ENCODE measurements at regions not wholly inside any gene's neighbourhood (a gene's known extent, or its start where the extent isn't known, plus 50 kb on each side); places are given as distances from the start of the nearest gene placed in this dataset.

DNA sequence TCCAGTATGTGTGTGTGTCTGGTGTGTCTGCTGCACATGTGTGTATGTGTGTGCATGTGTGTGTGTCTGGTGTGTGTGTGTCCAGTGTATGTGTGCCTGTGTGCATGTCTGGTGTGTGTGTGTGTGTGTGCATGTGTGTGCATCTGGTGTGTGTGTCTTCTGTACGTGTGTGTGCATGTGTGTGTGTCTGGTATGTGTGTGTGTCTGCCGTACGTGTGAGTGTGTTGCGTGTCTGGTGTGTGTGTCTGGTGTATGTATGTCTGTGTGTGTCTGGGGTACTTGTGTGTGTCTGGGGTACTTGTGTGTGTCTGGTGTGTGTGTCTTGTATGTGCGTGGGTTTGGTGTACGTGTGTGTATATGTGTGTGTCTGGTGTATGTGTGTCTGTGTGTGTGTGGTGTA, 289.1 kb upstream of the SHH start:
- no peak overlapping the region for H3K4me3 ChIP-seq (ENCODE audit: low read length)
- peaks cover 5% of the 10 kb centered on the region; the same call in 1 of the 2 replicates for H3K9me3 ChIP-seq (ENCODE audit: control insufficient read depth, insufficient read depth, low read length)
- no peaks in the 10 kb centered on the region for H3K27me3 ChIP-seq (ENCODE audit: control insufficient read depth, low read length)
- H3K27ac ChIP-seq (ENCODE audit: low read depth, low read length): no peak overlapping the region
- TF ChIP-seq, protein P1, sequence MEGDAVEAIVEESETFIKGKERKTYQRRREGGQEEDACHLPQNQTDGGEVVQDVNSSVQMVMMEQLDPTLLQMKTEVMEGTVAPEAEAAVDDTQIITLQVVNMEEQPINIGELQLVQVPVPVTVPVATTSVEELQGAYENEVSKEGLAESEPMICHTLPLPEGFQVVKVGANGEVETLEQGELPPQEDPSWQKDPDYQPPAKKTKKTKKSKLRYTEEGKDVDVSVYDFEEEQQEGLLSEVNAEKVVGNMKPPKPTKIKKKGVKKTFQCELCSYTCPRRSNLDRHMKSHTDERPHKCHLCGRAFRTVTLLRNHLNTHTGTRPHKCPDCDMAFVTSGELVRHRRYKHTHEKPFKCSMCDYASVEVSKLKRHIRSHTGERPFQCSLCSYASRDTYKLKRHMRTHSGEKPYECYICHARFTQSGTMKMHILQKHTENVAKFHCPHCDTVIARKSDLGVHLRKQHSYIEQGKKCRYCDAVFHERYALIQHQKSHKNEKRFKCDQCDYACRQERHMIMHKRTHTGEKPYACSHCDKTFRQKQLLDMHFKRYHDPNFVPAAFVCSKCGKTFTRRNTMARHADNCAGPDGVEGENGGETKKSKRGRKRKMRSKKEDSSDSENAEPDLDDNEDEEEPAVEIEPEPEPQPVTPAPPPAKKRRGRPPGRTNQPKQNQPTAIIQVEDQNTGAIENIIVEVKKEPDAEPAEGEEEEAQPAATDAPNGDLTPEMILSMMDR (IDR thresholded peaks at IDR 0.05; ENCODE audit: low read depth, low read length, poor library complexity, severe bottlenecking): no peak
- TF ChIP-seq EZH2phosphoT487 (IDR thresholded peaks at IDR 0.05; ENCODE audit: borderline replicate concordance, low read length): no peak
- H3F3A ChIP-seq (ENCODE audit: control insufficient read depth, insufficient read depth): no peaks in the 10 kb centered on the region
- H3K9me2 ChIP-seq (replicated peaks; ENCODE audit: control insufficient read depth, low read length): no peaks in the 10 kb centered on the region
- H3K4me2 ChIP-seq (ENCODE audit: low read length): no peak overlapping the region
- H4K20me1 ChIP-seq (ENCODE audit: control insufficient read depth, insufficient read depth, low read depth, low read length): no peaks in the 10 kb centered on the region
- no peaks in the 10 kb centered on the region for H3K36me3 ChIP-seq (ENCODE audit: control insufficient read depth, low read length)
- no peaks in the 10 kb centered on the region for H3K79me2 ChIP-seq (ENCODE audit: control insufficient read depth, low read length)
- no peaks in the 10 kb centered on the region for H3K4me1 ChIP-seq (ENCODE audit: control insufficient read depth, low read length)

DNA sequence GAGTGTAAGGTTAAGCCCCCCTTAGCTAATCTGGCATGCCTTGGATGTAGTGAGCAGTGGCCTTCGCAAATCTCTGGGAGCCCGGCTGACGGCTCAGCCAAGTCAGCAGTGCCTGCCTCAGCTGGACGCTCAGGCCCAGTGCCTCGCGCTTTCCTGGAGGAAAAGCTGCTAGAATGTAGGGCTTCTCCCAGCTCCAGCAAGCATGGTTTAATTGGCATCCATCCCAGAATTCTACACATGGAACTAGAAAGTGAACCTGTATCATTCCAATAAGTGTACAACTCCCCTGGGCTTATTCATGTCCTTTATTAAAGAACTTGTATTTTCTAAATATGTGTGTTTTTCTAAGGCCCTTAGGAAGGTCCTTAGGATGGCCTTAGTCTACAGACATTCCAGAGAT, 287.8 kb upstream of the SHH start:
- Histone ChIP-seq H3K27ac (ENCODE audit: low read depth, low read length) (no peak overlapping the region), H3K4me3 (ENCODE audit: low read length) (no peak overlapping the region), H3F3A (ENCODE audit: control insufficient read depth, insufficient read depth) (no peaks in the 10 kb centered on the region), H3K9me3 (ENCODE audit: control insufficient read depth, insufficient read depth, low read length) (peaks cover 5% of the 10 kb centered on the region; the same call in 1 of the 2 replicates), H3K4me1 (ENCODE audit: control insufficient read depth, low read length) (no peaks in the 10 kb centered on the region), H3K9me2 (replicated peaks; ENCODE audit: control insufficient read depth, low read length) (no peaks in the 10 kb centered on the region), H3K79me2 (ENCODE audit: control insufficient read depth, low read length) (no peaks in the 10 kb centered on the region), H4K20me1 (ENCODE audit: control insufficient read depth, insufficient read depth, low read depth, low read length) (no peaks in the 10 kb centered on the region), H3K4me2 (ENCODE audit: low read length) (no peak overlapping the region), H3K27me3 (ENCODE audit: control insufficient read depth, low read length) (no peaks in the 10 kb centered on the region), H3K36me3 (ENCODE audit: control insufficient read depth, low read length) (no peaks in the 10 kb centered on the region)
- TF ChIP-seq, protein P1 (IDR thresholded peaks at IDR 0.05; ENCODE audit: low read depth, low read length, poor library complexity, severe bottlenecking): no peak
- TF ChIP-seq EZH2phosphoT487 (IDR thresholded peaks at IDR 0.05; ENCODE audit: borderline replicate concordance, low read length): no peak

DNA sequence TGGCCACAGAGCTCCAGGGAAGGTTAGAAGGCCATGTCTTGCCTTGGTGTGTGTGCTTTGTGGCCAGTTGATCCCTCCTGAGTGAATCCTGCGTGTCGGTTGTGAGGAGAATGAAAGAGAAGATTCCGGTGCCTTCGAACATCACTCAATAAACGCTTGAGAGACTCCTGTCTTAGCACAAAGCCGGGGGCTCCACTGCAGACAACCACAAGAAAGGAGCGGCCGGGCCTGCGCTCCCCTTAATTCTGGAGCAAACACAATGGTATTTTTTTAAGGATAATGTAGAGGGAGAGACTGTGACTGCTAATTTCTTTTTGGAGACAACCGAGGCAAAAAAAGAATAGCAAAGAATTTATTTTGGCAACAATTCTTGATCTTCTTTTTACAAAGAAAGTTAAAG, 286.8 kb upstream of the SHH start:
- TF ChIP-seq, protein P1 (IDR thresholded peaks at IDR 0.05; ENCODE audit: low read depth, low read length, poor library complexity, severe bottlenecking): no peak
- TF ChIP-seq EZH2phosphoT487 (IDR thresholded peaks at IDR 0.05; ENCODE audit: borderline replicate concordance, low read length): no peak
- Histone ChIP-seq H3F3A (ENCODE audit: control insufficient read depth, insufficient read depth) (no peaks in the 10 kb centered on the region), H3K27me3 (ENCODE audit: control insufficient read depth, low read length) (no peaks in the 10 kb centered on the region)

More for the DNA sequence above, 286.8 kb upstream of the SHH start:
- H3K9me3 ChIP-seq (ENCODE audit: control insufficient read depth, insufficient read depth, low read length): peaks cover 5% of the 10 kb centered on the region; the same call in 1 of the 2 replicates
- no peaks in the 10 kb centered on the region for H3K9me2 ChIP-seq (replicated peaks; ENCODE audit: control insufficient read depth, low read length)
- no peak overlapping the region for H3K4me3 ChIP-seq (ENCODE audit: low read length)
- no peak overlapping the region for H3K4me2 ChIP-seq (ENCODE audit: low read length)
- no peaks in the 10 kb centered on the region for H3K79me2 ChIP-seq (ENCODE audit: control insufficient read depth, low read length)
- no peaks in the 10 kb centered on the region for H3K36me3 ChIP-seq (ENCODE audit: control insufficient read depth, low read length)
- no peak overlapping the region for H3K27ac ChIP-seq (ENCODE audit: low read depth, low read length)
- no peaks in the 10 kb centered on the region for H4K20me1 ChIP-seq (ENCODE audit: control insufficient read depth, insufficient read depth, low read depth, low read length)
- no peaks in the 10 kb centered on the region for H3K4me1 ChIP-seq (ENCODE audit: control insufficient read depth, low read length)

Data from DOHH2 (cell line).